ENCODE measurements at regions not wholly inside any gene's neighbourhood (a gene's known extent, or its start where the extent isn't known, plus 50 kb on each side); places are given as distances from the start of the nearest gene placed in this dataset.

GRCh38 chr13:33383724-33384577, 98.4 kb upstream of the STARD13 start:
- TF ChIP-seq, protein P1, sequence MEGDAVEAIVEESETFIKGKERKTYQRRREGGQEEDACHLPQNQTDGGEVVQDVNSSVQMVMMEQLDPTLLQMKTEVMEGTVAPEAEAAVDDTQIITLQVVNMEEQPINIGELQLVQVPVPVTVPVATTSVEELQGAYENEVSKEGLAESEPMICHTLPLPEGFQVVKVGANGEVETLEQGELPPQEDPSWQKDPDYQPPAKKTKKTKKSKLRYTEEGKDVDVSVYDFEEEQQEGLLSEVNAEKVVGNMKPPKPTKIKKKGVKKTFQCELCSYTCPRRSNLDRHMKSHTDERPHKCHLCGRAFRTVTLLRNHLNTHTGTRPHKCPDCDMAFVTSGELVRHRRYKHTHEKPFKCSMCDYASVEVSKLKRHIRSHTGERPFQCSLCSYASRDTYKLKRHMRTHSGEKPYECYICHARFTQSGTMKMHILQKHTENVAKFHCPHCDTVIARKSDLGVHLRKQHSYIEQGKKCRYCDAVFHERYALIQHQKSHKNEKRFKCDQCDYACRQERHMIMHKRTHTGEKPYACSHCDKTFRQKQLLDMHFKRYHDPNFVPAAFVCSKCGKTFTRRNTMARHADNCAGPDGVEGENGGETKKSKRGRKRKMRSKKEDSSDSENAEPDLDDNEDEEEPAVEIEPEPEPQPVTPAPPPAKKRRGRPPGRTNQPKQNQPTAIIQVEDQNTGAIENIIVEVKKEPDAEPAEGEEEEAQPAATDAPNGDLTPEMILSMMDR (IDR thresholded peaks at IDR 0.05) = no peak
- no peak for TF ChIP-seq POLR2A (IDR thresholded peaks at IDR 0.05)
